Esophagus muscularis mucosa (tissue), 4 donors: ENCODE measurements at regions not wholly inside any gene's neighbourhood (a gene's known extent, or its start where the extent isn't known, plus 50 kb on each side); places are given as distances from the start of the nearest gene placed in this dataset.

ENCODE experiments used
- DNase-seq: peaks from one replicate; pipeline ENCODE4 v3.0.0-alpha.2; 2017; ENCODE audit errors: extremely low spot score
- H3K27ac ChIP-seq, 4 donors: fragments of 200-600 bp; sonication (generic); replicated peaks in 1 of 4; 1 replicate in 3 of 4; 2 replicates in 1 of 4; pipeline ENCODE4 v1.5.1; 2016 to 2019; ENCODE audit warnings: mild to moderate bottlenecking in 1 of 4
- H3K27me3 ChIP-seq, 4 donors: fragments of 200-600 bp; sonication (generic); one replicate each; pipeline versions ENCODE4 v1.5.1 to v1.6.0; 2016 to 2019
- H3K36me3 ChIP-seq, 4 donors: fragments of 200-600 bp; sonication (generic); one replicate each; pipeline ENCODE4 v1.5.1; 2016 to 2019
- H3K4me1 ChIP-seq, 4 donors: fragments of 200-600 bp; sonication (generic); one replicate each; pipeline ENCODE4 v1.5.1; 2016 to 2019
- H3K4me3 ChIP-seq, 4 donors: fragments of 200-600 bp; sonication (generic); 1 replicate in 2 of 4; 2 replicates in 2 of 4; pipeline ENCODE4 v1.5.1; 2016 to 2019; ENCODE audit warnings: mild to moderate bottlenecking in 4 of 4, moderate library complexity in 1 of 4
- H3K9me3 ChIP-seq, 4 donors: fragments of 200-600 bp; sonication (generic); 1 replicate in 3 of 4; 2 replicates in 1 of 4; pipeline ENCODE4 v1.5.1; 2016 to 2019
- CTCF ChIP-seq, 3 experiments: fragments of 200-600 bp in 2 of 3; fragments of 450-650 bp in 1 of 3; sonication (generic) in 2 of 3; IDR thresholded peaks; one replicate each; pipeline ENCODE4 v1.5.1; 2017 to 2019; ENCODE audit warnings: antibody characterized with exemption in 3 of 3, mild to moderate bottlenecking in 2 of 3, moderate library complexity in 1 of 3
- EP300 ChIP-seq: sonication (generic); formaldehyde crosslinking; IDR thresholded peaks from one replicate; pipeline ENCODE4 v1.6.1; 2017; ENCODE audit warnings: antibody characterized with exemption
- POLR2A ChIP-seq: fragments of 450-650 bp; IDR thresholded peaks from one replicate; pipeline ENCODE4 v1.6.1; 2017; ENCODE audit warnings: antibody characterized with exemption, moderate library complexity, mild to moderate bottlenecking, low read depth
- POLR2AphosphoS5 ChIP-seq, 2 donors: sonication (generic); formaldehyde crosslinking; IDR thresholded peaks; one replicate each; pipeline ENCODE4 v1.6.1; 2017; ENCODE audit warnings: antibody characterized with exemption in 2 of 2
- WGBS: methylation state at CpG from one replicate; pipeline ENCODE4 v1.1.5; 2018; 5-methylcytosine and 5-hydroxymethylcytosine counted together
- intact Hi-C: fragments of 100-400 bp; cut with DNase I; formaldehyde crosslinking; loops from one replicate; pipeline ENCODE4 v1.15.1; 2023

- no peak for TF ChIP-seq EP300
- DNase-seq, result no peak
- intact Hi-C loops, result no loop called here
These were observed 138.5 kb upstream of the FREM1 start for GRCh38 chr9:15048772-15049171.

GRCh38 chr9:15047028-15047551 lies 136.9 kb upstream of the FREM1 start:
- no peaks in the 10 kb centered on the region for H3K4me1 ChIP-seq
- no peak for TF ChIP-seq POLR2A
- no peak for TF ChIP-seq EP300
- no peak for TF ChIP-seq POLR2AphosphoS5 (IDR thresholded peaks at IDR 0.05)
- no peak for TF ChIP-seq CTCF (IDR thresholded peaks at IDR 0.05)
- 87% methylated on average over 5 of the region's 5 CpGs for WGBS
- DNase-seq, result no peak
- H3K9me3 ChIP-seq, result no peaks in the 10 kb centered on the region
- no peak overlapping the region for H3K4me3 ChIP-seq
- no peaks in the 10 kb centered on the region for H3K27me3 ChIP-seq
- intact Hi-C loops, result no loop called here
- no peaks in the 10 kb centered on the region for H3K36me3 ChIP-seq
- no peak overlapping the region for H3K27ac ChIP-seq

More at GRCh38 chr9:15048772-15049171, 138.5 kb upstream of the FREM1 start:
- Histone ChIP-seq H3K27me3 (no peaks in the 10 kb centered on the region), H3K4me3 (no peak overlapping the region), H3K27ac (no peak overlapping the region), H3K4me1 (no peaks in the 10 kb centered on the region), H3K9me3 (no peaks in the 10 kb centered on the region), H3K36me3 (no peaks in the 10 kb centered on the region)
- WGBS, result 92% methylated on average over 1 of the region's 1 CpG

- no peaks in the 10 kb centered on the region for H3K4me1 ChIP-seq
- H3K4me3 ChIP-seq, result no peak overlapping the region
- WGBS, result 96% methylated on average over 4 of the region's 4 CpGs
- DNase-seq, result no peak
- no peaks in the 10 kb centered on the region for H3K27me3 ChIP-seq
- intact Hi-C loops, result no loop called here
- H3K36me3 ChIP-seq, result no peaks in the 10 kb centered on the region
- peaks cover 0 to 3% (median 0%) of the 10 kb centered on the region in 4 donors for H3K9me3 ChIP-seq
- no peak for TF ChIP-seq POLR2AphosphoS5 (IDR thresholded peaks at IDR 0.05)
- TF ChIP-seq CTCF (IDR thresholded peaks at IDR 0.05), result no peak
- no peak for TF ChIP-seq EP300
- no peak for TF ChIP-seq POLR2A
- no peak overlapping the region for H3K27ac ChIP-seq
These were observed 123.1 kb upstream of the FREM1 start for GRCh38 chr9:15033316-15033715.

- H3K4me1 ChIP-seq, result no peaks in the 10 kb centered on the region
- no peaks in the 10 kb centered on the region for H3K36me3 ChIP-seq
- no peak overlapping the region for H3K4me3 ChIP-seq
- no peak overlapping the region for H3K27ac ChIP-seq
- no peak for TF ChIP-seq POLR2AphosphoS5 (IDR thresholded peaks at IDR 0.05)
- TF ChIP-seq POLR2A, result no peak
- TF ChIP-seq EP300, result no peak
- TF ChIP-seq CTCF (IDR thresholded peaks at IDR 0.05), result no peak
- intact Hi-C loops, result no loop called here
- peaks cover 0 to 3% (median 0%) of the 10 kb centered on the region in 4 donors for H3K9me3 ChIP-seq
- H3K27me3 ChIP-seq, result no peaks in the 10 kb centered on the region
- no peak for DNase-seq
- WGBS, result 80% methylated on average over 1 of the region's 1 CpG
These were observed 122.6 kb upstream of the FREM1 start for GRCh38 chr9:15032860-15033259.

- intact Hi-C loops, result no loop called here
- Histone ChIP-seq H3K27ac (no peak overlapping the region), H3K27me3 (no peaks in the 10 kb centered on the region), H3K4me1 (no peaks in the 10 kb centered on the region), H3K4me3 (no peak overlapping the region), H3K9me3 (no peaks in the 10 kb centered on the region), H3K36me3 (no peaks in the 10 kb centered on the region)
- WGBS, result 81% methylated on average over 1 of the region's 1 CpG
- no peak for DNase-seq
- TF ChIP-seq POLR2A (no peak), POLR2AphosphoS5 (IDR thresholded peaks at IDR 0.05) (no peak), CTCF (IDR thresholded peaks at IDR 0.05) (no peak), EP300 (no peak)
These were observed 110.9 kb upstream of the FREM1 start for GRCh38 chr9:15021146-15021545.
